HG02840 (cell line): ENCODE measurements at regions not wholly inside any gene's neighbourhood (a gene's known extent, or its start where the extent isn't known, plus 50 kb on each side); places are given as distances from the start of the nearest gene placed in this dataset.

Source experiments
- ATAC-seq: cut with Tn5 transposase; IDR thresholded peaks from one replicate; pipeline ENCODE4 v1.9.1; 2021; ENCODE audit warnings: mild to moderate bottlenecking, moderate library complexity, moderate number of reproducible peaks; ENCODE audit not compliant: unreplicated experiment, low FRiP score

GRCh38 chr7:18352339-18353255, 143.0 kb upstream of the HDAC9 start:
- ATAC-seq: no peak

GRCh38 chr7:18353339-18353738, 142.2 kb upstream of the HDAC9 start:
- ATAC-seq: no peak

GRCh38 chr7:18354108-18355085, 141.2 kb upstream of the HDAC9 start:
- no peak for ATAC-seq

DNA sequence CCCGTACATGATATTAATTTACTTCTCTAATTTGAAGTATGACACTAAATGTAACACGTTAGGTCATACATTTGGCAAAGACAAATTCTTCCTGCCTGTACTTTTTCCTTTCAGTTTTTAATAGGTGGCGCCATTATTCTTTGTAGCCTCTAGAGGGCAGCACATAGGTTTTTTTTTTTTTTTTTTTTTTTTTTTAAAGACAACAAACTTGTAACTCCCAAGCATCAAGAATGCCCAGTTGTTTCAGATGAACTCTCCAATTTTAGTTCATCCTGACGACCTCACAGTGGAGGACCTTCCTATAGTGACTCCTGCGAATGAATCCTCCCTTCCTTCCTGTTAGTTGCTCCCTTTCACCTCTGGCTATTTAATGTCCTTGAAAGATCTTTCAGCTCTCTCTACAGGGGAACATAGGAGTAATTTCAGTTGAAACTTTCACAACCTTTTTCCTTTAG, 139.3 kb upstream of the HDAC9 start:
- ATAC-seq: no peak

- no peak for ATAC-seq
These were observed 137.9 kb upstream of the HDAC9 start for GRCh38 chr7:18357691-18358090.

- no peak for ATAC-seq
These were observed 133.8 kb upstream of the HDAC9 start for GRCh38 chr7:18361756-18362155.

DNA sequence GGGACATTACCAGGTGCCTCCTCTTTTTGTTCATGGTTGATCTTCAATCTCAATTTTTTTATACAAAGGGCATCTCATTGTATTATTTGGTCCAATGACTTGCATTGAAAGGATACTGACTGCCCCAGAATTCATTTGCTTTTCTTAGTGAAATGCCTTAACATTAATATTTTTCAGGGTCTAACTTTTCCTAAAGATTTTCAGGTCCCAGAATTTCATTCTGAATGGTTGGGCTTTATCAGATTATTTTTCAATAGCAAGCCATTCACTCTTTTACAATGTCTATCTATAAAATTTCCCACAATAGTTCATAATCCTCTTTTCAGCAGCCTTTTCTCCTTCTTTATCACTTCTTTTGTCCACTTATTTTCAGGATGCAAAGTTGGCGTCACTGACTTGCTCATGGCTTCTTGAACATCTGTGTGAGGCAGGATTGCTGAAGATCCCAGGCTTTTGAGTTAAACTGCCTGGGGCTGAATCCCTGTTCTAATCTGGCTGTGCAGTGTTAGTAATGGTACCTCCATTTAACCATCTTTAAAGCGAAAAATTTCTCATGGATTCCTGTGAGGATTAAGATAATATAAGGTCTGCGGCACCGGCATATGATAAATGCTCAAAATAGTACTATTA, 131.7 kb upstream of the HDAC9 start:
- ATAC-seq: no peak

DNA sequence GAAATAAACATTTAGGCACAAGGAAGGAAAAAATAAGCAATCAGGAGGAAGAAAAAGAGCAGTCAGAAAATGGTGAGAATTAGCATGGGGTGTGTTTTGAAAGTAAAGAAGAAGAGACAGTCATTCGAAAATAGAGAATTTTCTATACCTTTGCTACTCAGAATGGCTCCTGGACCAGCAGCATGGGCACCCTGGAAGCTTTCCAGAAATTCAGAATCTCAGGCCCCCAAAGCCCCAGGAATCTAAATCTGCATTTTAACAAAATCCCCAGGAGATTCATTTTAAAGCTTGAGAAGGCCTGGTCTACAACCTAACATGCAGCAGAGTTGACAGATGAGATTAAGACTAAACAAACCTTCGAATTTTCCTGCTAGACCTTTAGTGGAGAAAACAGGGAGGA, 131.2 kb upstream of the HDAC9 start:
- no peak for ATAC-seq

DNA sequence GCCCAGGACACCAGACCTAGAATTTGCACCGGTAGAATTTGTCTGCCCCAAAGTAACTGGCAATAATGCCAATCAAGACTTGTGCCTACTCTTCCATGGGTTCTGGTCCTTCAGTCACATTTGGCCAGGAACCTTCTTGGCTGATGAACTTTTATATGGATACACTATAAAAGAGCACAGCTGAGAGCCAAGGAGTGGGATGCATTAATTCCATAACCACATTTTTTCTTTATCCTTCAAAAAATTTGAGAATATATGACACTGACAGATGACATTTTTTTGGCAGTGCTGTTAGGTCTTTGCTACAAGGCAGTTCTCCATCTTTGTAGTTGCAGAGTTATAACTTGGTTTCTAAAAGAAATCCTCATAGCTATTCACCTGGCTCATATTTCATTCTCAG, 129.2 kb upstream of the HDAC9 start:
- no peak for ATAC-seq

DNA sequence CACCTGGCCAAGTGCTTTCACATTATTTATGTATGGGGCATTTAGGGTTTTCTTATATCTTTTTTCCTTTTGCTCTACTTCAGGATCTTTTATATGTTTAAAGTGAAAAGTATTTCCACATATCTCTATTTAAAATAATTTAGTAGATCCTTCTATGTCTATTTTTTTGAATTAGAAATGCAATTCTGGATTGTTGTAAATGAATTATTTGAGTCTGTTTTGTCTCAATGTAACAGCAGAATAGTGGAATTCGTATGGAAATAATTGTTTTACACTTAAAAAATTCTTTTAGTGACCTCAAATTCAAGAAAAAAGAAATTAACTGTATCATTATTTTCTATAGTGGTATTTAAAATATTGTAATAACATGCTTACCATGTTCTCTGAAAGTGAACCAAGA, 126.5 kb upstream of the HDAC9 start:
- no peak for ATAC-seq

DNA sequence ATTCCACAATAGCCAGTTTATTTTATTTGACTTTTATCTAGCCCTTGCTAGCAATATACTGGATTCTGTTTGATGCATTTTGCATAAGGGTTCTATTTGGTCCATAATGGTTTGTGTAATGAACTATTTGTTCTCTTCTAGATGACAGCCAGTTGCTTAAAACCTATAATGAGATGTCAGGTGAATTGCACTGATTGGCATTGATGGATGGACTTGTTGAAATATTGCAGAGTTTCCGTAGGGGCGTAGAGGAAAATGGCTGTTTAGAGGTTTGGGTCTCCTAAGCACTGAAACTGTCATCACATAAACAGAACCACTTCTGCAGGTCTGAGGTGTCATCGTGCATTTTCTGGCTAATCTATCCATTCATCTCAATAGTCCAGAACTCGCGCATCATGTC, 124.9 kb upstream of the HDAC9 start:
- no peak for ATAC-seq

- no peak for ATAC-seq
These were observed 116.5 kb upstream of the HDAC9 start for GRCh38 chr7:18378989-18379605.

DNA sequence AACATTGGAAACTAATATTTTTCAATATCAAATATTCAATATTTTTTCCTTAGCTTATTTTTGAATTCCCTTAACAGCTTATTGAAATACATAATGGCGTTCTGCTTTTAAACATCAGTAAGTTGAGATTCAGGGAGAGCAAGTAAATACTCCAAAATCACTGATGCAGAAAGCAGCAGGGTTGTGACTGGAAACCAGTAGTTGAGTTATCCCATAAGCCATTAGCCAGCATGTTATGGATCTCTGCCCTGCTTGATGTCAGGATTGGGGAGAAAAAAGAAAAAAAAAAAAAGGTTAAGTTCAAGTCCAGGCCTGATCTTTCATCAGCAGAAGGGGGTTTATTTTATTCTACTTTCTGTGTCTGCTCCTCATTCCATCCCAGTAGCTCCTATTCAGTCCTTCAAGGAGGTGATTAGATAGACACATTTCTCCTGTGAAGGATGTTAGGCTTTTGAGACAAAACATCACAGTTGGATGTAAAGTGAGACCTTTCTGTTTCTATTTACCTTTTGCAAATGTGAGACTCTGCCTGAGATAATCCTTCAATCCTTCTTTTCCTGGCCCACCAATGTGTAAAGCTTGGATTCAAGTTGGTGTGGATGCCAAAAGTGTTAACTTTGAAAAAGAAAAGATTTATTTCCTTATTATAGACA, 110.9 kb upstream of the HDAC9 start:
- no peak for ATAC-seq

GRCh38 chr7:18386607-18387006, 108.9 kb upstream of the HDAC9 start:
- no peak for ATAC-seq

- no peak for ATAC-seq
These were observed 108.3 kb upstream of the HDAC9 start for GRCh38 chr7:18387191-18387735.

- no peak for ATAC-seq
These were observed 105.0 kb upstream of the HDAC9 start for GRCh38 chr7:18390535-18390907.

DNA sequence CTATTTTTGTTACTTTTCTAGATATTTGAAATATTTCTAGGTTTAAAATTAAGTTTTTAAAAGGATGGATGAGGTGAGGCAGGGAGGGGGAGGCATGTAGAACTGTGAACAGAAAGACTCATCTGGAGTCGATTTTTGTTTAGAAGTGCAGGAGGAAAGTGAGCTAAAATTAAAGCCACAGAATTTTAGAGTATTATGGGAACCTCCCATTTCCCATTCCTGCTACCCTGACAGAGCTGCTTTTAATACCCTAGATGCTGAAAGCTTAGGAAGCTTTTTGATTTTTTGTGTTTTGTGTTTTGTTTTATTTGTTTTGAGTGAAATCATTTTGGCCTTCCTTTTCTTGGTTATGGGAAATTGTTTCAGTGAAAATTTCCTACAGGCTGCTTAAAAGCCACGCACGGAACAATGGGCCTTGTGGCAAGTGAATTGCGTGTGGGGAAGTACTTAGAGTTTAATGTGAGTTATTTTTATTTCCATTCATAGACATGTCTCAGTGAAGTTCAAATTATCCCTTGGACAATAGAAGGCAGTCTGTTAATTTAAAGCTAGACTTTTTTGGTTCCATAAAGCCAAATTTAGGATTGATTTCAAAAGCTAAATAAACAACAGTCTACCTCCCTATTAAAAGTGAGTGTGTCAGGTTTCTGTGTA, 102.0 kb upstream of the HDAC9 start:
- no peak for ATAC-seq

DNA sequence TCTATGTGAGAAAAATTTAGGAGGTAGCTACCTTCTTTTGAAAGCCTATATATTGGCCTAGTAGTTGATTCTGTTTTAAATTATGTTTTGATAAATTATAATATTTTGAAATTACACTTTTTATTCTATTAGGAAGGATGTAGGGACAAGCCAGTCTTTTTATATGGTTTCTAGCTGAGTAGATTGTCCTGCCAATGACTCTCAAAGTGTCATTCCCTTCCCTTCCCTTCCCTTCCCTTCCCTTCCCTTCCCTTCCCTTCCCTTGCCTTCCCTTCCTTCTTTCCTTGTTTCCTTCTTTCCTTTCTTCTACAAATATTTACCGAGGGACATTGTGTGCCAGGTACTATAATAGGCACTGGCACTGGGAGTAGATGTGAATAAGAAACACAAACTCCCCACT, 99.7 kb upstream of the HDAC9 start:
- ATAC-seq: no peak

DNA sequence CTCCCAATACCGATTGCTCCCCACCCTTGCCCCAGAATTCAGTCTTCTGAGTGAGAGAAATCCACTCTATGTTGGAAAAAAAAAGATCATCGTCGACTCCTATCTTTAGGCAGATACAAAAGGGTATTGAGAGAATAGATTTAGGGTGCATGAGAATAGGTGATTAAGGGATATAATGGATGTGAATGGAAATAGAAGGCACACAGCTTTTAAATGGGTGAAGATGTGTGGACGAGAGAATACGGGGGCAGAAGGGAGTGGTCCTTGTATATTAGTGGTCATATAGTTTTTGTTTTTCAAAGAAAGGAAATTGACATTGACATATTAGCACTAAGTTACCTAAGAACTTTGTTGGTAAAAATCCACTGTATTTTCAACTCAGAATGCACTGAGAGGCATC, 98.6 kb upstream of the HDAC9 start:
- no peak for ATAC-seq
